AG04450 (cell line): ENCODE measurements at regions not wholly inside any gene's neighbourhood (a gene's known extent, or its start where the extent isn't known, plus 50 kb on each side); places are given as distances from the start of the nearest gene placed in this dataset.
A peak's percentile ranks its signal among the peaks of the same experiment; 100 is the strongest.

ENCODE experiments used
- CTCF ChIA-PET: fragments of 300-600, 350-600 bp; formaldehyde crosslinking; extraction: SDS; loops from one replicate; lab custom pipeline; 2022; ENCODE audit warnings: antibody characterized with exemption, inconsistent platforms; lab: Charles Lee
- POLR2A ChIA-PET: fragments of 350-600 bp; formaldehyde crosslinking; extraction: SDS; loops from one replicate; lab custom pipeline; 2021; ENCODE audit warnings: antibody characterized with exemption, inconsistent platforms; lab: Yijun Ruan, JAX
- DNase-seq: peaks from one replicate; pipeline ENCODE4 v3.0.0-alpha.2; 2011; ENCODE audit warnings: low read depth, low spot score
- H3K27ac ChIP-seq: one replicate; pipeline ENCODE4 v1.5.1; 2012; ENCODE audit warnings: low read depth, low read length, control low read depth
- H3K27me3 ChIP-seq: one replicate; pipeline ENCODE4 v1.6.0; 2012; ENCODE audit warnings: low read length; ENCODE audit not compliant: control insufficient read depth, insufficient read depth
- H3K4me3 ChIP-seq: 2 replicates; pipeline ENCODE4 v1.5.1; 2011; ENCODE audit warnings: mild to moderate bottlenecking, low read depth, low read length, control low read depth
- H3K9me3 ChIP-seq: 2 replicates; pipeline ENCODE4 v1.5.1; 2012; ENCODE audit warnings: low read length; ENCODE audit not compliant: control insufficient read depth, insufficient read depth
- CTCF ChIP-seq: IDR thresholded peaks from 2 replicates; pipeline ENCODE4 v1.5.1; 2011; ENCODE audit warnings: low read depth, low read length, control low read depth, inconsistent platforms

- ChIA-PET CTCF (interaction anchor here (0.6 kb wide), 1 partner anchor 83 kb away, joined by 3 read pairs; no protein-coding TSS in a partner anchor), POLR2A (interaction anchor here (1.5 kb wide), 1 partner anchor 101 kb away, joined by 3 read pairs; no protein-coding TSS in a partner anchor)
- peak; percentile 37 for DNase-seq
- Histone ChIP-seq H3K9me3 (peaks cover 3% of the 10 kb centered on the region; the same call in 1 of the 2 replicates), H3K4me3 (no peak overlapping the region), H3K27me3 (no peaks in the 10 kb centered on the region), H3K27ac (no peak overlapping the region)
- TF ChIP-seq CTCF = no peak
Observed at GRCh38 chr5:120778491-120779484, 314.7 kb downstream of the PRR16 start.

- no peak overlapping the region for H3K27ac ChIP-seq
- no peak for DNase-seq
- CTCF ChIA-PET = interaction anchor here (1.2 kb wide), 1 partner anchor 23 kb away, joined by 4 read pairs; no protein-coding TSS in a partner anchor
- no peak overlapping the region for H3K4me3 ChIP-seq
- peaks cover 3% of the 10 kb centered on the region; the same call in 1 of the 2 replicates for H3K9me3 ChIP-seq
- TF ChIP-seq CTCF = no peak
- no peaks in the 10 kb centered on the region for H3K27me3 ChIP-seq
- POLR2A ChIA-PET = interaction anchor here (1.5 kb wide), 1 partner anchor 102 kb away, joined by 3 read pairs; no protein-coding TSS in a partner anchor
Observed at GRCh38 chr5:120779674-120780073, 315.6 kb downstream of the PRR16 start.

GRCh38 chr5:120788481-120788880, 324.4 kb downstream of the PRR16 start:
- H3K27me3 ChIP-seq = no peaks in the 10 kb centered on the region
- no peak overlapping the region for H3K27ac ChIP-seq
- no peak for DNase-seq
- no peaks in the 10 kb centered on the region for H3K9me3 ChIP-seq
- POLR2A ChIA-PET = no interaction called here
- H3K4me3 ChIP-seq = no peak overlapping the region
- CTCF ChIA-PET = no interaction called here
- no peak for TF ChIP-seq CTCF

- Histone ChIP-seq H3K9me3 (no peaks in the 10 kb centered on the region), H3K27me3 (no peaks in the 10 kb centered on the region), H3K27ac (no peak overlapping the region), H3K4me3 (no peak overlapping the region)
- ChIA-PET CTCF (no interaction called here), POLR2A (no interaction called here)
- no peak for DNase-seq
- no peak for TF ChIP-seq CTCF
Observed at GRCh38 chr5:120789918-120790317, 325.8 kb downstream of the PRR16 start.

- Histone ChIP-seq H3K27ac (no peak overlapping the region), H3K27me3 (no peaks in the 10 kb centered on the region), H3K4me3 (no peak overlapping the region), H3K9me3 (no peaks in the 10 kb centered on the region)
- CTCF ChIA-PET = no interaction called here
- TF ChIP-seq CTCF = no peak
- DNase-seq = no peak
- POLR2A ChIA-PET = no interaction called here
Observed at GRCh38 chr5:120790339-120790738, 326.2 kb downstream of the PRR16 start.
